Tibial nerve (tissue), 3 donors: ENCODE measurements at regions not wholly inside any gene's neighbourhood (a gene's known extent, or its start where the extent isn't known, plus 50 kb on each side); places are given as distances from the start of the nearest gene placed in this dataset.

Experiments
- CTCF ChIP-seq, 5 experiments: fragments of 200-600 bp in 3 of 5; fragments of 450-650 bp in 2 of 5; sonication (generic) in 3 of 5; IDR thresholded peaks; one replicate each; pipeline ENCODE4 v1.5.1; 2016 to 2019; ENCODE audit warnings: antibody characterized with exemption in 5 of 5, mild to moderate bottlenecking in 3 of 5, moderate library complexity in 2 of 5
- POLR2A ChIP-seq, 2 donors: fragments of 450-650 bp; IDR thresholded peaks; one replicate each; pipeline ENCODE4 v1.6.1; 2017; ENCODE audit warnings: antibody characterized with exemption in 2 of 2, mild to moderate bottlenecking in 2 of 2, moderate library complexity in 2 of 2

- no peak for TF ChIP-seq CTCF (IDR thresholded peaks at IDR 0.05)
- no peak for TF ChIP-seq POLR2A (IDR thresholded peaks at IDR 0.05)
Observed at GRCh38 chr4:112007391-112007790, 137.9 kb upstream of the FAM241A start.
